ENCODE measurements at regions not wholly inside any gene's neighbourhood (a gene's known extent, or its start where the extent isn't known, plus 50 kb on each side); places are given as distances from the start of the nearest gene placed in this dataset.
A peak's percentile ranks its signal among the peaks of the same experiment; 100 is the strongest.
"Not testable (repeated sequence)": the region's sequence is repeated elsewhere in the genome, so short reads cannot be mapped to it uniquely, and the experiment has no call there.

DNA sequence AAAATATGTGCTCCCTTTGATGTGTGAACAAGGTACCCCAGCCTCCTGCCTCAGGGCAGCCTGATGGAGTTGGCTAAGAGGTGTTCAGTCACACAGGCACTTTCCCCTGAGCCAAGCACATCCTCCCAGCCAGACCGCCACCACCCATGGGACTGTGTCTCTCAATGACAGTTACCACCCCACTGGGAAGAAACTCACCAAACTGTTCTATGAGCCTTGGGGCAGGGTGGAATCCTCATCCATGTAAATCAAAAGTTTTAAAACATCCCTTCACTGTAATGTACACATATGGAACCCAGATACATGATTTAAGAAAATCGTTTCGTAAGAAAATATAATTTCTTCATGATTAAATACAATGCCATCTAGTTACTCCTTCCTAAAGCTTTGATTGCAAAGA lies 138.4 kb upstream of the LSM14A start:
- DNase-seq (ENCODE audit: low read depth): no peak

DNA sequence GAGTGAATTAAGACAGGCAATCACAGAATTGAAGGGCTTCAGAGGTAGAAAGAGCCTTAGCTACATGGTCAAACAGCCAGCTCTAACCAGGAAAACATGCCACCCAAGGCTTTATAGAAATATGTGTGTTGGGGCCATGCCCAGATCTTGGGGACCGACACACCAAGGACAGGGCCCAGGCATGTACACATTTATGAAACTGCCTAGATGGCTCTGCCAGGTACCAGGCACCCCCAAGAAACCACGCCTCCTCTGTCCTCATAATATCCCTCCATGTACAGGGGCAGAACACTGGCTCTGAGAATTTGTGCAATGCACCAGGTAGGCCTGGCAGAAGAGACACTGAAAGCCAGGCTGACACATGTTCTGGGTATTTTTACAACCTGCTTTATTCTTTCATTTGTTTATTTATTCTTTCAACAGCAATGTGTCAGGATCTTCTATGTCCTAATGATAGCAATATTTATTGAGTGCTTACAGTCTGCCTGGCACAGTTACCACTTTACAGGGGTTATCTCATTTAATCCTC lies 137.9 kb upstream of the LSM14A start:
- no peak for DNase-seq (ENCODE audit: low read depth)

DNA sequence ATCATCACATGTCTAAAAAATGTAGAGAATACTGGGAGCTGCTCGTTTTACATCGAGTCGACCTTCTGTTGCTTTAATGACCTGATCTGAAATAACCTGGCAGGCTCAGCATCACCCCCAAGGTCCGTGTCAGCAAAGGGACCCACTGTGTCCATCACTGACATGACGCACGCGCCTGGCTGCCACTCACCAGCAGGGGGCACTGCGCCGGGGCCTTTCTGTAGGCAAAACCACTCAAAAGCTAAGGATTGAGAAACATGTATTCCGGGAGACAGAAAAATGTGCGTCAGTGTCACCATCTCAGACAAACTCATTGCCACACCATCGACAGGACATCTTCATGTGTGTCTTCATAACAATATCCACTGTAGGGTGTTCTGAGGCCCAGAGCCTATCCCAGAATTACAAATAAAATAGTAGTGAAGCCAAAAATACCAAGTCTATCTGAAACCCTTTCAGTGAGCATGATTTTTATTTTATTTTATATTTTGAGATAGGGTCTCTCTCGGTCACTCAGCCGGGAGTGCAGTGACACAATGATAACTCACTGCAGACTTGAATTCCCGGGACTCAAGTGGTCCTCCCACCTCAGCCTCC lies 130.3 kb upstream of the LSM14A start:
- DNase-seq (ENCODE audit: low read depth): peak; percentile 45

DNA sequence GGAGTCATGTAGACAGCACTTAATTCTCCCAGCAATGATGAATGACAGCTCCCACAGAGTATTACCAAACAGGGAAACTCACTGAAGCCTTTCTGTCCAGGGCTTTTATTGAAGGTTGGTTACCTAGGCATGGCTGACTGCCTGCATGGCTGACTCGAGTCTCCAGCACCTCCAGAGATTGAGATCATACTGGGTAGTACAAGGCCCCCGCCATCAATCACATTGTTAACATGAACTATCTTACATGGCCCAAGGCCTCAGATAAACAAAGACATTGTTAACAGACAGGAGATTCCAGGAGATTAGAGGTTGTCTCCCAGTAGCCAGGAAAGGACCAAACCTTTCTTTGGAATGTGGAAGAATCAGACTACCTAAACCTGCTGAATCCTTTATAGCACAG lies 128.3 kb upstream of the LSM14A start:
- DNase-seq (ENCODE audit: low read depth): no peak

DNA sequence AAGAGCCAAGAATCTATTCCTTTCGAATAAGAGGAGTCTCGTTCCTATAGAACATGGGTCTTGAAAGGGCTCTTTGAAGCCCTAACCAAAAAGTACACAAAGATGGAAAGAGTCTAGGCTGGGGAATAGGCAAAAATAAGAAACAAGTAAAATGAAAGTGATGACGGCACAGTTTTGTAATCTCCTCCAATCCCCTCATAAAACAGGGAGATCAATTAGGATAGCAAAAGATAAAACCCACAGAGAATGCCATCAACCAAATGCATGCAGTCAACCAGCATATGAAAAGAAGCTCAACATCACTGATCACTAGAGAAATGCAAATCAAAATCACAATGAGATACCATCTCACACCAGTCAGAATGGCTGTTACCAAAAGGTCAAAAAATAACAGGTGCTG lies 122.4 kb upstream of the LSM14A start:
- DNase-seq (ENCODE audit: low read depth): no peak

DNA sequence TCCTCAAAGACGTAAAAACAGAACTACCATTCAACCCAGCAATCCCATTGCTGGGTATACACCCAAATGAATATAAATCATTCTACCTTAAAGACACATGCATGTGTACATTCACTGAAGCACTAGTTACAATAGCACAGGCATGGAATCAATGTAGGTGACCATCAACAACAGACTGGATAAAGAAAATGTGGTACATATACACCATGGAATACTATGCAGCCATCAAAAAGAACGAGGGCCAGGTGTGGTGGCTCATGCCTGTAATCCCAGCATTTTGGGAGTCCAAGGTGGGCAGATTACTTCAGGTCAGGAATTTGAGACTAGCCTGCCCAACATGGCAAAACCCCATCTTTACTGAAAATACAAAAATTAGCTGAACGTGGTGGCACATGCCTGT lies 121.9 kb upstream of the LSM14A start:
- not testable (repeated sequence) for DNase-seq (ENCODE audit: low read depth)

DNA sequence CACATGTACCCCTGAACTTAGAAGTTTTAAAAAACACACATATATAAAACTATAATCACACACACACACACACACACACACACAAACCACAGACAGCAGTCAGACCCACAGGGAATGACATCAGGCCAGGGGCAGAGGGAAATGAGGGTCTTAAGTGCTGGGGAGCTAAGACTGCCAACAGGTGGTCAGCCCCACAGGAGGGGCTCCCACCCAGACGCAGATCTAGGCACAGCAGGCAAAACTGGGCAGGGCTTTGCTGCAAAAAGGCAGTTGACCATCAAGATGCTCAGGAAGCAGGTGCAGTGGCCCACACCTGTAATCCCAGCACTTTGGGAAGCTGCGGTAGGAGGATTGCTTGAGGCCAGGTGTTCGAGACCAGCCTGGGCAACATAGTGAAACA lies 121.0 kb upstream of the LSM14A start:
- DNase-seq (ENCODE audit: low read depth): no peak

DNA sequence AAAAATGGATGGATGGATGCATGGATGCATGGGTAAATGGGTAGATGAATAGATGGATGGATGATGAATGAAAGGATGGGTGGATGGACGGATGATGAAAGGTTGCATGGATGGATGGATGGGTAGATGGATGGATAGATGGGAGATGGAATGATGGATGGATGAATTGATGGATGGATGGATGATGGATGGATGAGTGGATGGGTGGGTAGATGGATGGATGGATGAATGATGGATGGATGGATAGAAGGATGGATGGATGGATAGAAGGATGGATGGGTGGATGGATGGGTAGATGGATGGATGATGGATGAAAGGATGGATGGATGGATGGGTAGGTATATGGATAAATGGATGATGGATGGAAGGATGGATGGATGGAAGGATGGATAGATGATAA lies 115.1 kb upstream of the LSM14A start:
- DNase-seq (ENCODE audit: low read depth): no peak

DNA sequence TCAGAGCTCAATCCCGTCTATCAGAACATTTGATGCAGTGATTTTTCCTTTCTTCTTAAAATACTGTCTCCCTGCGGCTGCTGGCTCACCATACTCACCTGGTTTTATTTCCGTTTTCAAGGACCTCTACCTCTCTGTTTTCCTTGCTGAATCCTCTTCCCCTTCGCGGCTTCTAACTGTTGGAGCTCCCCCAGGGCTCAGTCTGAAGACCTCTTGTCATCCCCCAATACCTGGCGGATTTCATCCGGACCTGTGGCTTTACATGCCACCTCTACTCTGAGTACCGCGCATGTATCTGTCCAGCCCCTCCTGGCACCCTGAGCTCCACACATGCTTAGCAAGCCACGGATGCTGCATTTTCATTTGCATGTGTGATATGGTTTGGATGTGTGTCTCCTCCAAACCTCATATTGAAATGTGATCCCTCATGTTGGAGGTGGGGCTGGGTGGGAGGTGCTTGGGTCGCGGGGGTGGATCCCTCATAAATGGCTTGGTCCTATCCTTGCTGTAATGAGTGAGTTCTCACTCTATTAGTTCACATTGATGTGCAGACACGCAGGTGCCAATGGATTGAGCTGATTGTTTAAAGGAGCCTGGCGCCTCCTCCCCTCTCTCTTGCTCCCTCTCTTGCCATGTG lies 106.2 kb upstream of the LSM14A start:
- no peak for DNase-seq (ENCODE audit: low read depth)

DNA sequence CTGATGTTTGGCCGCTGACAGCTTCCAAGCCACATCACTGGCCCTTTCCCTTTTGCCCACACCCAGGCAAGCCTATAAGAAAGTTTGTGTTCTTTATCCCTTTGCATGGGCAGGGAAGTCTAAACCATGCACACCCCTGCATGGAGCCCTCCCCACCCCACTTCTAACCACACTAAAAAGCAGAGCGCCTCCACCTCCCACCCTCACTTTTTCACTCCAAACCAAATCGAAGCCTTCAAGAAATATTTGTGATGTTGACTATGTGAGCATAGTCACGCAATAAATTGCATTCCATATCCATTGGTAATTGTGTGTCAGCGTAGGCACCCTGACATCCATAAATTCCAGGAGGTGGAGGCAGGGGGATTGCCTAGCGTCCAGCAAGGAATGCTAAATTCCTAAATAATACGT lies 104.4 kb upstream of the LSM14A start:
- DNase-seq (ENCODE audit: low read depth): peak; percentile 5

DNA sequence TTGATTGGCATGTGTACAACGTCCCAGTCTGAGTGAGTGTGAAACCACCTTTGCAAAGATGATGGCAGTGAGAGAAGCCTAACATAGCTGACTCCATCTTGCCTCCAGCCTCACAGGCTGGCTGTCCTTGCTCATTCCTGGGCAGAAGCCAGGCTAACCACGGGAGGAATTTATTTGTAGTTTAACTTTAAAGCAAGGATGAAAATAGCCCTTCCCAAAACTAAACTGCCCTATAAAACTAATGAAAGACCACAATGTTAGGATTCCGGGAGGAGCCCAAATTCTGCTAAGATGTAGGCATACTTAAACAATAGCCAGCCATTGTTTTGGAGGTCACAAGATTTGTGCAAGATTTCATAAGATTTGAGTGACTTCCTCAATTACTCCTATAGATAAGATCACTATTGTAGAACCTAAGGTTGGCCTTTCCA lies 96.6 kb upstream of the LSM14A start:
- no peak for DNase-seq (ENCODE audit: low read depth)

DNA sequence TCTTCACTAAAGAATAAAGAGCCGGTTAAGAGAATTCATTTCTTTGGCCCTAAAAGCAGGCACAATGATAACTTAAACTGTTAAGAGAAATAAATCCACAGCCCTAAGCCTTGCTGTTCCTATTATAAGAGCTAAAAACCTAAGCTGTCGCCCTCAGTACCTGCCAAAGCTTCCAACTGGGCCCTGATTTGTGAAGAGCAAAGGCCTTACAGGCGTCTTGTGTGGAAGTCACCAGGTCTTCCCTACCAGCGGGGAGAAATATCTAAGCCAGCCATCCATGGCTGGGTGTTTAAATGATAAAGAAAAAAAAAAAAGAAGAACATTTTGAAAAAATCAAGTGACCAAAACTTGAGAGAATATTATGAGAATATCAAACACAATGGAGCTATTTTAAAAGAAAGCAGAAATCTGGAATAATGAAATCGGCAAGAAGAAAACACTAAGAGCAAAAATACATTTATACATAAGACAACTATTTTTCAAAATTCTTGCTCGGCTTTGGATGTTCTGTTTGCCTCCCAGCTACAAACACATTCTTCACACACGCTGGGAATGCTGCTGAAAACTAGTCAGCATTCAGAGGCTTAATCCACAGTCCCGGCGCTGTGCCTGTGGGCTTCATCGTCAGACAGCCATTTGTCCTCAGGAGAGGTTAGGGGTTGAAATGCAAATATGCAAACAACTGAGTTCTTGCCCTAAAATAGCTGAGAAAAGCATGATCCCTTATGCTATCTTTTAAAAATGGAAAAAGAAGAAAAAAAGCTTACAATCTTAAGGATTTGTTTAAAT lies 89.8 kb upstream of the LSM14A start:
- no peak for DNase-seq (ENCODE audit: low read depth)

DNA sequence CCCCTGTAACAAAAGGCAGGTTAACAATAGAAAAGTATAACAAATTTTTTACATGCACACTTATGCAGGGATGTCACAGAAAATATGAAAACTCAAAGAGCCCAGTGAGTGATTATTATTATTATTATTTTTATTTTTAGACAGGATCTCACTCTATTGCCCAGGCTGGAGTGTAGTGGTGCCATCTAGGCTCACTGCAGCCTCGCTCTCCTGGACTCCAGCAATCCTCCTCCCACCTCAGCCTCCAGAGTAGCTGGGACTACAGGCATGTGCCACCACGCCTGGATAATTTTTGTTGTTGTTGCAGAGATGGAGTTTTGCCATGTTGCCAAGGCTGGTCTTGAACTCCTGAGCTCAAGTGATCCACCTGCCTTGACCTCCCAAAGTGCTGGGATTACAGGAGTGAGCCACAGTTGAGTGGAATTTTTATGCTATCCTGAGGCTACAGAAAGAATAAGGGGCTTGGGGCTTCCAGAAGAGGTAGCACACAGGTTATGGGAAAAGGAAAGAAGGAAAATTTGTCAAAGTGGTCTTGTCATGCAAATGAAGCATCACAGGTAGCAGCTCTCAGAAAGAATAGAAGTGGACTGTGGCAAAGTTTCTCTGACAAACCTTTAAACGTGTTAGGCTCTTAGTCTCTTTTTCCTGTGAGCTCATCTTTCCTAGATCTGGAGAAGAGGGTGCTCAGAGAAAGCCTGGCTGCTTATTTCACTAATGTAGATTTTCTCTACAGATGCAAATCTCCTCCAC lies 87.7 kb upstream of the LSM14A start:
- no peak for DNase-seq (ENCODE audit: low read depth)

DNA sequence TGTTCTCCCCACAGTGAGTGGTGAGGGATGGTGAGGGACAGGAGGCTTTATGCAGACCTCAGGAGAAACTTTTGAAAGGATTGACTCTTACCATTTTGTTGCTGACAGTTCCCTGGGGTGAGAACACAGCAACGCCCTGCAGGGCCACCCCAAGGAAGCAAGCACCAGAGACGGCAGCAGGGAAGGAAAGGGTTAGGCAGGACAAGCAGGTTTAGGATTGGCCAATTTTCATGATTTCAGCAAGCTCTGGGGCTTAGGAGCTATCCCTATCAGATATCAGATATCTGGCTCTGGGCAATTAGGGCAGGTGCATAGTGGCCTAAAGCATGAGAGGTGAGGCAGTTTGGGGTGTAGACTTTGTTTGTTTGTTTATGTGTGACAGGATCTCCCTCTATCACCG lies 87.0 kb upstream of the LSM14A start:
- DNase-seq (ENCODE audit: low read depth): no peak

DNA sequence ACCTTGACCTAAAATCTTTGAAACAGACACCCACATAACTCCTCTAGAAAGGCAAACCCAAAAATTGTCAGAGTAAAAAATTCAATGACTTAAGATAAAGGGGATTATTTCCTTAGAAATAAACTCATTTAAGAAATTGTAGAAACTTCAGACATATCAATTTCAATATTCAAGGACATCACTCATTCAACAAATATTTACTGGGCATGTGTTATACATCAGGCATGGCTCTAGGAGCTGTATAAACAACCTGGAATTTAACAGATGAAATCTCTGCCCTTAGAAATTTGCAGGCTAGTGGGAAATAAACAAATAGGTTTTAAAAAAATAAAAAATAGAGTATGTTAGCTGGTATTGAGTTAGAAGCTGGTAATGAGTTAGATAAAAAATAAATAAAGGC lies 84.0 kb upstream of the LSM14A start:
- peak; percentile 8 for DNase-seq (ENCODE audit: low read depth)

DNA sequence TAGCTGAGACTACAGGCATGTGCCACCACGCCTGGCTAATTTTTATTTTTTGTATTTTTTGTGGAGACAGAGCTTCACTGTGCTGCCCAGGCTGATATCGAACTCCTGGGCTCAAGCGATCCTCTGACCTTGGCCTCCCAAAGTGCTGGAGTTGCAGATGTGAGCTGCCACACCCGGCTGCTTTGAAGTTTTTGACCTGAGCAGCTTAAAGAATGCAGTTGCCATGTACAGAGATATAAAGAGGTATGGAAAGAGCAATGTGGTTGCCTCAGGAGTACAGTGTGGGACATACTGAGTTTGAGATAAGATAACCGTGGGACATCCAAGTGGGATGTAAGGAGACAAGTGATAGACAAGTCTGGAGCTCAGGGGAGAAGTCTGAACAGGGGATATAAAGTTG lies 82.7 kb upstream of the LSM14A start:
- no peak for DNase-seq (ENCODE audit: low read depth)

DNA sequence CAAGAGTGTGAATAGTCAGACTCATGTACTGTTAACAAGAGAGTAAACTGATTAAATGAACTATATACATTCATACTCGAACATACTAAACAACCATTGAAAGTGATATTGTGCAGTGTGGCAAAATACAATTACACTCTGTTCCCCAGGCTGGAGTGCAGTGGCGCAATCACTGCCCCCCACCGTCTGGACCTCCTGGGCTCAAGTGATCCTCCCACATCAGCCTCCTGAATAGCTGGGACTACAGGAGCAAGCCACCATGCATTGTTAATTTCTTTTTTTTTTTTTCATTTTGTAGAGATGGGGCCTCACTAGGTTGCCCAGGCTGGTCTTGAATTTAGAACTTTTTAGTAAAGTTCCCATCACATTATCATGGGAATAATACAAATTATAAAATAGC lies 77.3 kb upstream of the LSM14A start:
- no peak for DNase-seq (ENCODE audit: low read depth)

DNA sequence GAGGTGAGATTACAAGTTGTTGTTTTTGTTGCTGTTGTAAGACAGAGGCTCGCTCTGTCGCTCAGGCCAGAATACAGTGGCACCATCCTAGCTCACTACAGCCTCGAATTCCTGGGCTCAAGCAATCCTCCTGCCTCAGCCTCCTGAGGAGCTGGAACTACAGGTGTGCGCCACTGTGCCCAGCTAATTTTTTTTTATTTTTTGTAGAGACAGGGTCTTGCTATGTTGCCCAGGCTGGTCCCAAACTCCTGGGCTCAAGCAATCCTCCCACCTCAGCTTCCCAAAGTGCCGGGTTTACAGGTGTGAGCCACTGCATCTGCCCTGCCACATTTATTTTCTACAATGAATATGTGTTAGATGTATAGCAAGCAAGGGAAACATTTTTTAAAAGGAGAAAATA lies 76.9 kb upstream of the LSM14A start:
- not testable (repeated sequence) for DNase-seq (ENCODE audit: low read depth)

DNA sequence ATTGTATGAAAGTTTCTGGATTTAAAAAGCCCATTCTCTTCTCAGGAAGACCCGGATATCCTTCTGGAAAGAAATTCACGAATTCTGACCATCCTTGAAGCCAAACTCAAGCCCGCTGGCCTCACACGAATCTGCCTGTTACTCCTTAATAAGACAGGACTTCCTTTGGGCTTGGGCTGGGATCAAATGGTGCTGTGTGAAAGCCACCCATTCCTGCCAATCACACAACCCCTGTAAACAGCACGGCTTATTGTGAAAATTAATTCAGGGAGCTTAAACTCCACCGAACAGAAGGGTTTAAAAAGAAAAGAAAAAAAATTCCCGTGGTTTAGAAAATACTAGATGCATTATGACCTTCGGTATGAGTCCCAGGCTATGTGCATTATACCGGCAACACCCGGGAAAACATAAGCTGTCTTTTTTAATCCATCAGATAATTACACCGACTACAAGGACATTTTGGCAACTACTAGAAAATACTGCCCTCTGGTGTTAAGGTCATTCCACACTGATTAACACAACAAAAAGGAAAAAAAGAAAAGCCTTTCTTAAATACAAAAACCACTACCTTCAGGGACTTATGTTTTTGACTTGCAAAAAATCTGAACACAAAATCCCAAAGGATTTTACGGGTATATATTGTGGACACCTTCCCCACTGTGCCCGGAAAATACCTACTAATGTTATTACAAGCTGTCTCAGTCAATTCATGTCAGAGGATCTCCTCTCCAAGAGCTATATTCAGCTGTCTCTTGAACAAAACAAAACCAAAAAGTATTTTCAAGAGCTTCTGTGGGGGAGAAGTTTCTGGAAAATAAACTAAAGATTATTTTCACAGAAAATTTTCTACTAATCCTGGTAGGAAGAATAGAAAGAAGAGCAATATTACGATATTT lies 76.0 kb upstream of the LSM14A start:
- DNase-seq (ENCODE audit: low read depth): peak; percentile 51

DNA sequence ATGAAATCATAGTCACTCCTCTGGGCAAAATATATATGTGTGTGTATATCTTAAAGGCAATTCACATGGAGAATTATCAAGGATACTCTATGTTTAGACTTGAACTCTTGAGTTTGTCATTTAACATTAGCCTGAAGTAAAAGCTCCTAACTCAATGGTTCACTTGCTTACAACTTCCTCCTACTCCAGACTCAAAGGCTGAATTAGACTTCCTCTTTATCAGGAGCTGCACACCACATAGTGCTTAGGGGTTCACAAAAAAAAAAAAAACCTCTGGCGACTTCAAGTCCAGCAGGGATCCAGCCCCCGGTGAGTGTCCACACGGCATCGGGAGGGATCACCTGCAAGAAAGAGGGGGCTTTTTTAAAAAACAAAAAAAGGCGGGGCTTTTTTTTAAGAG lies 68.2 kb upstream of the LSM14A start:
- DNase-seq (ENCODE audit: low read depth): no peak

DNA sequence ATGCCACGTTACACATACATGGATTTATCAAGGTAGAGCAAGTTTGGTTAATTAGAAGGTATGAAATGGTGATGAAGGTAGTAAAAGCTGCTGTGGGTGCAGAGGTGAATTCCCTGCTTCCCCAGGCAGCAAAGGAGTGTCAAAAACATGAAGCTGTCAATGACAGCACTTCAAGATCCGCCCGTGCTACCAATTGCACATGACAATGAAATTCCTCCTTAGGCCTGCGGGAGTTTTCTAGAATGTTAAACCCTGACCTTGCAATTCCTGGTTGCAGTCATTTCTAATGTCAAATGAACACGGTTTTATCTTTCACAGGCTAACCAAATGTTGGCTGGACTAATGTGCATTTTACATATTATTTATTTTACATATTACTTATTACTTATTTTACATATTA lies 67.7 kb upstream of the LSM14A start:
- no peak for DNase-seq (ENCODE audit: low read depth)

Measured in LHCN-M2 (cell line).